ENCODE measurements at regions not wholly inside any gene's neighbourhood (a gene's known extent, or its start where the extent isn't known, plus 50 kb on each side); places are given as distances from the start of the nearest gene placed in this dataset.

DNA sequence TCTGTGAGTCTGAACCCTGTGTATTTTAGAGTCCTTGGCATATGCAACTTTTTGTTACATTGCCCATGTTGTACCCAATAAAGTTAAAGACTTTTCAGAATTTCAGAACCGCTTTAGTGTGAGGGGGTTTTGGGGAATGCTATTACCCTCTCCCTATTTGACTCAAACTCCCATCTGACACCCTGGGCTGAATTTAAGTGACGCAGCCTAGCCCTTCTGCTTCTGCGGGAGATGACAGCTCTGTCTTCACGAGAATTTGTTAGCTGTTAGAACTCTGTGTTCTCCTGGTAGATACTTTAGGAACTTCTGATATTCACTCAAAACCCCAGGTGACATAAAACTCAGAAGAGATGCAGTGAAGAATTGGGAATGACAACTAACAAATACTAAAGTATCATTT is 500.6 kb upstream of the ID4 start:
- no peak overlapping the region for H3K4me2 ChIP-seq (ENCODE audit: insufficient read depth in 1 of 2, low read depth in 2 of 2, low read length in 2 of 2)
- H3K36me3 ChIP-seq (ENCODE audit: control insufficient read depth in 2 of 4, insufficient read depth in 4 of 4, low read length in 3 of 4): no peaks in the 10 kb centered on the region; a peak in 1 of 8 replicates
- TF ChIP-seq RNF2 (IDR thresholded peaks at IDR 0.05; ENCODE audit: borderline replicate concordance, low read depth, low read length, missing control alignments, poor library complexity, severe bottlenecking): no peak
- H3K79me1 ChIP-seq (ENCODE audit: low read depth, low read length): no peaks in the 10 kb centered on the region
- H4K20me1 ChIP-seq (replicated peaks in 1 of 2; ENCODE audit: control insufficient read depth in 1 of 2, insufficient read depth in 2 of 2, low read length in 2 of 2): no peaks in the 10 kb centered on the region
- H2BK12ac ChIP-seq (ENCODE audit: low read depth, low read length): no peak overlapping the region
- no peak overlapping the region for H4K5ac ChIP-seq (ENCODE audit: insufficient read length, low read depth, low read length)
- no peak overlapping the region for H3K4me3 ChIP-seq (ENCODE audit: extremely low read depth in 1 of 4, insufficient read depth in 2 of 4, low read depth in 3 of 4, low read length in 4 of 4)
- CTCF ChIA-PET (ENCODE audit: partially characterized antibody): interaction anchor here (0.6 kb wide), 1 partner anchor 602 kb away, joined by 3 read pairs; no protein-coding TSS in a partner anchor
- H3K4ac ChIP-seq (replicated peaks; ENCODE audit: insufficient read length, low read depth, low read length): no peak overlapping the region
- H3K14ac ChIP-seq (ENCODE audit: insufficient read length): no peak overlapping the region
- FAIRE-seq: no peak
- H2AFZ ChIP-seq (ENCODE audit: low read length): no peak overlapping the region
- H2BK120ac ChIP-seq (replicated peaks; ENCODE audit: low read depth, low read length): no peak overlapping the region
- no peak overlapping the region for H4K91ac ChIP-seq (replicated peaks; ENCODE audit: insufficient read length, low read length)
- H3K23me2 ChIP-seq (ENCODE audit: low read depth, low read length): no peaks in the 10 kb centered on the region
- no peak for DNase-seq (ENCODE audit: low read depth in 1 of 2, low spot score in 2 of 2)
- no peak overlapping the region for H3K23ac ChIP-seq (ENCODE audit: insufficient read length)
- no peaks in the 10 kb centered on the region for H3K27me3 ChIP-seq (replicated peaks in 1 of 4; ENCODE audit: control insufficient read depth in 3 of 4, extremely low read depth in 1 of 4, insufficient read depth in 3 of 4, low read length in 3 of 4)
- no peaks in the 10 kb centered on the region for H3K4me1 ChIP-seq (replicated peaks in 1 of 4; ENCODE audit: control insufficient read depth in 3 of 4, insufficient read depth in 4 of 4, low read length in 3 of 4)
- POLR2A ChIA-PET (ENCODE audit: partially characterized antibody): interaction anchor here (1.7 kb wide), 1 partner anchor 501 kb away, joined by 4 read pairs; the partner anchor contains the start of gene ID4
- H2AK5ac ChIP-seq (ENCODE audit: low read depth, low read length): no peak overlapping the region
- WGBS, 2 experiments (ENCODE audit: extremely low coverage in 1 of 2, insufficient coverage in 1 of 2, insufficient read length in 1 of 2, insufficient replicate concordance in 2 of 2, low coverage in 1 of 2, low lambda C conversion rate in 2 of 2, missing lambda C conversion rate in 1 of 2): 92% methylated on average over 4 of the region's 4 CpGs; no CpG with 5 or more reads in 1 of the 2 experiments
- H3K9me3 ChIP-seq (ENCODE audit: insufficient read depth in 2 of 2, low read depth in 1 of 2, low read length in 1 of 2): no peaks in the 10 kb centered on the region
- no peak overlapping the region for H3K18ac ChIP-seq (ENCODE audit: extremely low read depth, low read length)
- H4K8ac ChIP-seq (ENCODE audit: extremely low read depth, insufficient read depth, low read length): no peak overlapping the region
- no peak overlapping the region for H2BK5ac ChIP-seq (ENCODE audit: low read depth, low read length)
- no peak overlapping the region for H2BK15ac ChIP-seq (ENCODE audit: low read length)
- H3K9ac ChIP-seq (replicated peaks in 1 of 4; ENCODE audit: extremely low read depth in 1 of 4, low read depth in 3 of 4, low read length in 3 of 4): no peak overlapping the region
- H3K27ac ChIP-seq (ENCODE audit: low read depth, low read length): no peak overlapping the region
- H2BK20ac ChIP-seq (ENCODE audit: low read length): no peak overlapping the region
- no peak overlapping the region for H3K56ac ChIP-seq (replicated peaks; ENCODE audit: insufficient read length, low read depth, low read length)
- no peaks in the 10 kb centered on the region for H3K79me2 ChIP-seq (ENCODE audit: control insufficient read depth in 1 of 2, insufficient read depth in 2 of 2, low read length in 2 of 2)

Measured in H1 (cell line).